ENCODE measurements at regions not wholly inside any gene's neighbourhood (a gene's known extent, or its start where the extent isn't known, plus 50 kb on each side); places are given as distances from the start of the nearest gene placed in this dataset.

- no peaks in the 10 kb centered on the region for H3K27me3 ChIP-seq (ENCODE audit: control insufficient read depth, insufficient read depth, low read length)
- H3K4me3 ChIP-seq (ENCODE audit: low read depth, low read length) = no peak overlapping the region
- TF ChIP-seq, protein P1, sequence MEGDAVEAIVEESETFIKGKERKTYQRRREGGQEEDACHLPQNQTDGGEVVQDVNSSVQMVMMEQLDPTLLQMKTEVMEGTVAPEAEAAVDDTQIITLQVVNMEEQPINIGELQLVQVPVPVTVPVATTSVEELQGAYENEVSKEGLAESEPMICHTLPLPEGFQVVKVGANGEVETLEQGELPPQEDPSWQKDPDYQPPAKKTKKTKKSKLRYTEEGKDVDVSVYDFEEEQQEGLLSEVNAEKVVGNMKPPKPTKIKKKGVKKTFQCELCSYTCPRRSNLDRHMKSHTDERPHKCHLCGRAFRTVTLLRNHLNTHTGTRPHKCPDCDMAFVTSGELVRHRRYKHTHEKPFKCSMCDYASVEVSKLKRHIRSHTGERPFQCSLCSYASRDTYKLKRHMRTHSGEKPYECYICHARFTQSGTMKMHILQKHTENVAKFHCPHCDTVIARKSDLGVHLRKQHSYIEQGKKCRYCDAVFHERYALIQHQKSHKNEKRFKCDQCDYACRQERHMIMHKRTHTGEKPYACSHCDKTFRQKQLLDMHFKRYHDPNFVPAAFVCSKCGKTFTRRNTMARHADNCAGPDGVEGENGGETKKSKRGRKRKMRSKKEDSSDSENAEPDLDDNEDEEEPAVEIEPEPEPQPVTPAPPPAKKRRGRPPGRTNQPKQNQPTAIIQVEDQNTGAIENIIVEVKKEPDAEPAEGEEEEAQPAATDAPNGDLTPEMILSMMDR (IDR thresholded peaks at IDR 0.05; ENCODE audit: insufficient read depth, low read length, poor library complexity, severe bottlenecking) = no peak
- no peak for DNase-seq (ENCODE audit: low read depth)
- H3K36me3 ChIP-seq (ENCODE audit: control insufficient read depth, insufficient read depth, low read length) = no peaks in the 10 kb centered on the region
These were observed 178.8 kb upstream of the FRMD6 start for GRCh38 chr14:51472881-51473280.

GRCh38 chr14:51473351-51473750 lies 178.4 kb upstream of the FRMD6 start:
- Histone ChIP-seq H3K27me3 (ENCODE audit: control insufficient read depth, insufficient read depth, low read length) (no peaks in the 10 kb centered on the region), H3K36me3 (ENCODE audit: control insufficient read depth, insufficient read depth, low read length) (no peaks in the 10 kb centered on the region), H3K4me3 (ENCODE audit: low read depth, low read length) (no peak overlapping the region)
- TF ChIP-seq, protein P1 (IDR thresholded peaks at IDR 0.05; ENCODE audit: insufficient read depth, low read length, poor library complexity, severe bottlenecking) = no peak
- no peak for DNase-seq (ENCODE audit: low read depth)

DNA sequence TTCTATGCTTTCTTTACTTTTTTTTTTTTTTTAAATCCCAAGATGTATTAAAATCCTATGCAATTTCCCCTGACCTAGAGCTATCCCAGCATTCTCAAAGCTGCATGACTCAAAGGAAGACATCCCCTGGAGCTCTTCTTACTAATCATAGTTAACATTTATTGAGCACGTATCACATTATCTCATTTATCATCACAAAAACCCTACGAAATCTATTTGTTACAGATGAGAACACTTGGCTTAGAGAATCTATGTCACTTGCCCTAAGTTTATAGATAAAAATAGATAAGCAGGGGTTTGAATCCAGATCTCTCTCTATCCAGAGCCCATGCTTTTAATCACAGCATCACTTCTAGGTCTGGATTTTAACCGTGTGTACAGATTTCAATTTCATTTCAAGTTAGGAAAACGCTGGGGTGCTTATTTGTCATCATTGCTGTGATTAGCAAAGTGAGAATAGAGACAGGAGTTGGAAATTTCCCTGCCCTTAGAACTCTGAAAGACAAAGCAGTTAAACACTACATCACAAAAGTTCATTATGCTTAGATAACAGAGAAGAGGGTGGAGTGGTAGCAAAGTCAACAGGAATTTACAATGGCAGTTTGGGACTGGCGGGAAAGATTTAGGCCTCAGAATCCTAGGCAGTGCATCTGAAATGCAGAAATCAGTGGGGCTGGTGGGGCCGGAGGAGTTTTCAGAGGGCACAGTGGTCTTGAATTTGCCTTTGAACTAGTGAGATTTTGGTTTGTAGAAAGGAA lies 177.7 kb upstream of the FRMD6 start:
- TF ChIP-seq, protein P1 (IDR thresholded peaks at IDR 0.05; ENCODE audit: insufficient read depth, low read length, poor library complexity, severe bottlenecking) = no peak
- no peak for DNase-seq (ENCODE audit: low read depth)
- Histone ChIP-seq H3K27me3 (ENCODE audit: control insufficient read depth, insufficient read depth, low read length) (no peaks in the 10 kb centered on the region), H3K4me3 (ENCODE audit: low read depth, low read length) (no peak overlapping the region), H3K36me3 (ENCODE audit: control insufficient read depth, insufficient read depth, low read length) (no peaks in the 10 kb centered on the region)

DNA sequence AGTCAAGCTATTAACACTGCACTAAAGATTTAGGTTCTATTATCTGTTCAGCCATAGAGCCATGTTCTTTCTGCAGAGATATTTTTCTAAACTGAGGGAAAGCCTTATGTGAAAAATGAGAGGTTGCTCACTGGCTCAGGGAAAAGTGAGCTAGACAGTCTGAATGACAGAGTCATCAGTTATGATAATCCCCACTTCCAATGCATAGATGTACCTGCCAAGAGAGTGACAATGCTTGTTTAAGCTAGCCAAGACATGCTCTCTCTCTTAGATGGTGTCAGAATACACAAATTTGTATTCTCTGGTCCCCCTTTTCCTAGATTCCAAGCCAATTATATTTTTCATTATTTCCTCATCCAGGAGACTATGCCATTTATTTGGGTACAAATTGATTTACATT lies 176.9 kb upstream of the FRMD6 start:
- TF ChIP-seq, protein P1 (IDR thresholded peaks at IDR 0.05; ENCODE audit: insufficient read depth, low read length, poor library complexity, severe bottlenecking) = no peak

DNA sequence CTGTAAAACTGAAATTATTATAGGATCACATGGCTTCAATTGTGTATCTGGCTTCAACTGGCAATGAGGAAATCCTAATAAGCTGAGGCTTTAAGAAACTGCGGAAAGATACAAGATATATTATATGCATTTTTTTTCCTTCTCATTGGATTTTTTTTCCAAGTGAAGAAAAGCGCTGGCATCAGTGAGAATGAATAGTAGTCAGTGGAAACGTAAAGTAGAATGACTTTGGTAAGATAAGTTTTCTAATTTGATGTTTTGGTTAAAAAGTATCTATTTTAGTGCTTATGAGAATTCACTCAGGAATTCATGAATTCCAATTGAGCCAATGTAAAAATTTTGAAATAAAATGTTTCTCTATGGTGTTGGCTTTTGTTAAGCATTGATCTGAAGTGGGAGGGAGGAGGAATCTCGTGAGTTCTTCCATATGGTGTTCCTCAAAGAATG lies 173.5 kb upstream of the FRMD6 start:
- H3K27me3 ChIP-seq (ENCODE audit: control insufficient read depth, insufficient read depth, low read length) = no peaks in the 10 kb centered on the region
- DNase-seq (ENCODE audit: low read depth) = no peak
- no peaks in the 10 kb centered on the region for H3K36me3 ChIP-seq (ENCODE audit: control insufficient read depth, insufficient read depth, low read length)
- no peak overlapping the region for H3K4me3 ChIP-seq (ENCODE audit: low read depth, low read length)
- TF ChIP-seq, protein P1 (IDR thresholded peaks at IDR 0.05; ENCODE audit: insufficient read depth, low read length, poor library complexity, severe bottlenecking) = no peak

More for the DNA sequence above, 176.9 kb upstream of the FRMD6 start:
- no peaks in the 10 kb centered on the region for H3K27me3 ChIP-seq (ENCODE audit: control insufficient read depth, insufficient read depth, low read length)
- no peak overlapping the region for H3K4me3 ChIP-seq (ENCODE audit: low read depth, low read length)
- no peak for DNase-seq (ENCODE audit: low read depth)
- H3K36me3 ChIP-seq (ENCODE audit: control insufficient read depth, insufficient read depth, low read length) = no peaks in the 10 kb centered on the region

Data from kidney epithelial cell (primary cell).